ENCODE measurements at regions not wholly inside any gene's neighbourhood (a gene's known extent, or its start where the extent isn't known, plus 50 kb on each side); places are given as distances from the start of the nearest gene placed in this dataset.

- Histone ChIP-seq H3K27me3 (no peaks in the 10 kb centered on the region), H3K9me3 (no peaks in the 10 kb centered on the region), H3K27ac (no peak overlapping the region), H3K4me3 (no peak overlapping the region), H3K4me1 (no peaks in the 10 kb centered on the region), H3K36me3 (no peaks in the 10 kb centered on the region)
- ATAC-seq (no peak), DNase-seq (no peak)
- intact Hi-C loops (cut with DNase I) = no loop called here
- TF ChIP-seq CTCF (IDR thresholded peaks at IDR 0.05) = no peak
Observed at GRCh38 chr6:132063204-132063603, 112.0 kb upstream of the CCN2 start.

- H3K4me3 ChIP-seq = no peak overlapping the region
- intact Hi-C loops (cut with DNase I) = no loop called here
- no peak for TF ChIP-seq CTCF (IDR thresholded peaks at IDR 0.05)
- no peak overlapping the region for H3K27ac ChIP-seq
- no peaks in the 10 kb centered on the region for H3K36me3 ChIP-seq
- no peak for DNase-seq
- no peaks in the 10 kb centered on the region for H3K9me3 ChIP-seq
- no peaks in the 10 kb centered on the region for H3K4me1 ChIP-seq
- ATAC-seq = no peak
- H3K27me3 ChIP-seq = no peaks in the 10 kb centered on the region
Observed at GRCh38 chr6:132062626-132063025, 111.5 kb upstream of the CCN2 start.

- ATAC-seq = no peak
- intact Hi-C loops (cut with DNase I) = no loop called here
- no peaks in the 10 kb centered on the region for H3K4me1 ChIP-seq
Observed at GRCh38 chr6:132061381-132061780, 110.2 kb upstream of the CCN2 start.

GRCh38 chr6:132060591-132060990 is 109.4 kb upstream of the CCN2 start:
- Histone ChIP-seq H3K4me1 (no peaks in the 10 kb centered on the region), H3K9me3 (no peaks in the 10 kb centered on the region), H3K27me3 (no peaks in the 10 kb centered on the region), H3K27ac (no peak overlapping the region), H3K4me3 (no peak overlapping the region), H3K36me3 (no peaks in the 10 kb centered on the region)
- ATAC-seq (no peak), DNase-seq (no peak)
- TF ChIP-seq CTCF (IDR thresholded peaks at IDR 0.05) = no peak
- intact Hi-C loops (cut with DNase I) = no loop called here

More at GRCh38 chr6:132061381-132061780, 110.2 kb upstream of the CCN2 start:
- DNase-seq = no peak
- H3K27ac ChIP-seq = no peak overlapping the region
- no peak overlapping the region for H3K4me3 ChIP-seq
- no peaks in the 10 kb centered on the region for H3K36me3 ChIP-seq
- H3K27me3 ChIP-seq = no peaks in the 10 kb centered on the region
- TF ChIP-seq CTCF (IDR thresholded peaks at IDR 0.05) = no peak
- H3K9me3 ChIP-seq = no peaks in the 10 kb centered on the region

GRCh38 chr6:132058975-132059374 is 107.8 kb upstream of the CCN2 start:
- intact Hi-C loops (cut with DNase I) = no loop called here
- DNase-seq (no peak), ATAC-seq (no peak)
- no peaks in the 10 kb centered on the region for H3K4me1 ChIP-seq
- H3K4me3 ChIP-seq = no peak overlapping the region
- no peaks in the 10 kb centered on the region for H3K36me3 ChIP-seq
- H3K9me3 ChIP-seq = no peaks in the 10 kb centered on the region
- TF ChIP-seq CTCF (IDR thresholded peaks at IDR 0.05) = no peak
- H3K27me3 ChIP-seq = no peaks in the 10 kb centered on the region
- no peak overlapping the region for H3K27ac ChIP-seq

- no peaks in the 10 kb centered on the region for H3K4me1 ChIP-seq
- no peak overlapping the region for H3K4me3 ChIP-seq
- no peak for TF ChIP-seq CTCF (IDR thresholded peaks at IDR 0.05)
- intact Hi-C loops (cut with DNase I) = no loop called here
- H3K36me3 ChIP-seq = no peaks in the 10 kb centered on the region
- H3K27ac ChIP-seq = no peak overlapping the region
- no peaks in the 10 kb centered on the region for H3K27me3 ChIP-seq
- H3K9me3 ChIP-seq = no peaks in the 10 kb centered on the region
- DNase-seq (no peak), ATAC-seq (no peak)
Observed at GRCh38 chr6:132054525-132054924, 103.4 kb upstream of the CCN2 start.
